Large intestine (tissue), 3 donors: ENCODE measurements at regions not wholly inside any gene's neighbourhood (a gene's known extent, or its start where the extent isn't known, plus 50 kb on each side); places are given as distances from the start of the nearest gene placed in this dataset.
"Not testable (repeated sequence)": the region's sequence is repeated elsewhere in the genome, so short reads cannot be mapped to it uniquely, and the experiment has no call there.

Experiments
- DNase-seq, 2 donors: peaks; one replicate each; pipeline versions ENCODE4 v3.0.0 to v3.0.0-alpha.2; 2013
- H3K27ac ChIP-seq: one replicate; pipeline ENCODE4 v1.5.1; 2013; ENCODE audit warnings: low read length
- H3K27me3 ChIP-seq: 2 replicates; pipeline ENCODE4 v1.6.1; 2013; ENCODE audit warnings: low read length; ENCODE audit not compliant: control insufficient read depth, insufficient read depth
- H3K36me3 ChIP-seq: 2 replicates; pipeline ENCODE4 v1.6.1; 2013; ENCODE audit warnings: low read length; ENCODE audit not compliant: control insufficient read depth, insufficient read depth
- H3K4me1 ChIP-seq: one replicate; pipeline ENCODE4 v1.6.1; 2013; ENCODE audit warnings: low read length; ENCODE audit not compliant: control insufficient read depth, insufficient read depth
- H3K4me3 ChIP-seq: one replicate; pipeline ENCODE4 v1.5.1; 2013; ENCODE audit warnings: low read length
- H3K9me3 ChIP-seq: one replicate; pipeline ENCODE4 v1.6.1; 2013; ENCODE audit warnings: mild to moderate bottlenecking, low read depth, low read length, moderate library complexity; ENCODE audit not compliant: control insufficient read depth
- WGBS: methylation state at CpG from one replicate; pipeline ENCODE4 v1.1.5; 2013; ENCODE audit warnings: low lambda C conversion rate; ENCODE audit not compliant: insufficient coverage; 5-methylcytosine and 5-hydroxymethylcytosine counted together

GRCh38 chr3:176119826-176120225, 1077.5 kb downstream of the TBL1XR1 start:
- no peak for DNase-seq
- Histone ChIP-seq H3K4me3 (no peak overlapping the region), H3K36me3 (no peaks in the 10 kb centered on the region), H3K27ac (no peak overlapping the region), H3K4me1 (no peaks in the 10 kb centered on the region), H3K9me3 (no peaks in the 10 kb centered on the region), H3K27me3 (no peaks in the 10 kb centered on the region)
- WGBS: 98% methylated on average over 5 of the region's 6 CpGs

GRCh38 chr3:176106380-176106779, 1090.9 kb downstream of the TBL1XR1 start:
- DNase-seq: no peak
- 93% methylated on average over 2 of the region's 2 CpGs for WGBS
- H3K4me3 ChIP-seq: no peak overlapping the region
- H3K9me3 ChIP-seq: no peaks in the 10 kb centered on the region
- no peak overlapping the region for H3K27ac ChIP-seq
- H3K4me1 ChIP-seq: no peaks in the 10 kb centered on the region
- no peaks in the 10 kb centered on the region for H3K27me3 ChIP-seq
- H3K36me3 ChIP-seq: no peaks in the 10 kb centered on the region

GRCh38 chr3:176097027-176097426, 1100.3 kb downstream of the TBL1XR1 start:
- H3K4me1 ChIP-seq: no peaks in the 10 kb centered on the region
- no peaks in the 10 kb centered on the region for H3K9me3 ChIP-seq
- no peak for DNase-seq
- H3K27me3 ChIP-seq: no peaks in the 10 kb centered on the region
- no peak overlapping the region for H3K4me3 ChIP-seq
- no peak overlapping the region for H3K27ac ChIP-seq
- no peaks in the 10 kb centered on the region for H3K36me3 ChIP-seq

GRCh38 chr3:176093892-176094291, 1103.4 kb downstream of the TBL1XR1 start:
- not testable (repeated sequence) for H3K36me3 ChIP-seq, H3K27me3 ChIP-seq, H3K27ac ChIP-seq, H3K9me3 ChIP-seq, DNase-seq, H3K4me3 ChIP-seq, H3K4me1 ChIP-seq
- WGBS: no CpG with 5 or more reads among the region's 1 CpG

- Histone ChIP-seq H3K4me1 (no peaks in the 10 kb centered on the region), H3K27me3 (no peaks in the 10 kb centered on the region), H3K4me3 (no peak overlapping the region), H3K36me3 (no peaks in the 10 kb centered on the region), H3K27ac (no peak overlapping the region), H3K9me3 (peaks cover 3% of the 10 kb centered on the region)
- WGBS: 85% methylated on average over 2 of the region's 3 CpGs
- no peak for DNase-seq
These were observed 1106.6 kb downstream of the TBL1XR1 start for GRCh38 chr3:176090727-176091126.

GRCh38 chr3:176088962-176089383, 1108.3 kb downstream of the TBL1XR1 start:
- DNase-seq: peak in 1 of 2 donors; percentile 47
- H3K4me3 ChIP-seq: no peak overlapping the region
- 20% methylated on average over 1 of the region's 3 CpGs for WGBS
- no peaks in the 10 kb centered on the region for H3K36me3 ChIP-seq
- H3K9me3 ChIP-seq: peaks cover 6% of the 10 kb centered on the region
- H3K27ac ChIP-seq: no peak overlapping the region
- H3K27me3 ChIP-seq: no peaks in the 10 kb centered on the region
- no peaks in the 10 kb centered on the region for H3K4me1 ChIP-seq

- DNase-seq: no peak
- WGBS: 100% methylated on average over 1 of the region's 2 CpGs
- Histone ChIP-seq H3K9me3 (peaks cover 6% of the 10 kb centered on the region), H3K36me3 (no peaks in the 10 kb centered on the region), H3K27ac (no peak overlapping the region), H3K27me3 (no peaks in the 10 kb centered on the region), H3K4me3 (no peak overlapping the region), H3K4me1 (no peaks in the 10 kb centered on the region)
These were observed 1110.1 kb downstream of the TBL1XR1 start for GRCh38 chr3:176087066-176087697.

- no CpG with 5 or more reads among the region's 1 CpG for WGBS
- DNase-seq: no peak
- no peaks in the 10 kb centered on the region for H3K27me3 ChIP-seq
- H3K4me3 ChIP-seq: no peak overlapping the region
- no peaks in the 10 kb centered on the region for H3K36me3 ChIP-seq
- H3K27ac ChIP-seq: no peak overlapping the region
- H3K9me3 ChIP-seq: peaks cover 3% of the 10 kb centered on the region
- no peaks in the 10 kb centered on the region for H3K4me1 ChIP-seq
These were observed 1117.5 kb downstream of the TBL1XR1 start for GRCh38 chr3:176079785-176080184.

GRCh38 chr3:176078906-176079305, 1118.4 kb downstream of the TBL1XR1 start:
- H3K4me3 ChIP-seq: no peak overlapping the region
- WGBS: 88% methylated on average over 1 of the region's 1 CpG
- no peaks in the 10 kb centered on the region for H3K27me3 ChIP-seq
- no peaks in the 10 kb centered on the region for H3K36me3 ChIP-seq
- no peak overlapping the region for H3K27ac ChIP-seq
- DNase-seq: no peak
- H3K4me1 ChIP-seq: no peaks in the 10 kb centered on the region
- no peaks in the 10 kb centered on the region for H3K9me3 ChIP-seq

- H3K27ac ChIP-seq: no peak overlapping the region
- no peak for DNase-seq
- no CpG with 5 or more reads among the region's 1 CpG for WGBS
- H3K9me3 ChIP-seq: no peaks in the 10 kb centered on the region
- no peak overlapping the region for H3K4me3 ChIP-seq
- H3K4me1 ChIP-seq: no peaks in the 10 kb centered on the region
- no peaks in the 10 kb centered on the region for H3K27me3 ChIP-seq
- no peaks in the 10 kb centered on the region for H3K36me3 ChIP-seq
These were observed 1121.8 kb downstream of the TBL1XR1 start for GRCh38 chr3:176075491-176075890.

GRCh38 chr3:176075046-176075445, 1122.2 kb downstream of the TBL1XR1 start:
- no peak for DNase-seq
- H3K4me3 ChIP-seq: no peak overlapping the region
- H3K4me1 ChIP-seq: no peaks in the 10 kb centered on the region
- no peaks in the 10 kb centered on the region for H3K36me3 ChIP-seq
- H3K27ac ChIP-seq: no peak overlapping the region
- H3K9me3 ChIP-seq: no peaks in the 10 kb centered on the region
- no peaks in the 10 kb centered on the region for H3K27me3 ChIP-seq
